GM12878 (cell line): ENCODE measurements at regions not wholly inside any gene's neighbourhood (a gene's known extent, or its start where the extent isn't known, plus 50 kb on each side); places are given as distances from the start of the nearest gene placed in this dataset.

Experiments
- ATAC-seq: fragments of 200-7000 bp; cut with Tn5 transposase; 3 replicates; pipeline ENCODE4 v1.9.1; 2020; ENCODE audit warnings: mild to moderate bottlenecking, moderate library complexity
- BruUV-seq: library from RNA; stranded (reverse); fragments of 400-500 nt; replicated peaks from 2 replicates; lab custom pipeline; 2021; lab: Mats Ljungman, UMichigan
- CTCF ChIA-PET: fragments of 300-600 bp; sonication (Branson Sonifier 250); formaldehyde crosslinking; extraction: SDS; loops from one replicate; lab custom pipeline; 2021; ENCODE audit warnings: inconsistent platforms; lab: Yijun Ruan, JAX
- POLR2A ChIA-PET: fragments of 350-600 bp; formaldehyde crosslinking; extraction: SDS; loops from one replicate; lab custom pipeline; 2021; ENCODE audit warnings: inconsistent platforms; lab: Charles Lee
- RAD21 ChIA-PET: fragments of 300-600 bp; sonication (Branson Sonifier 250); formaldehyde crosslinking; loops from one replicate; lab custom pipeline; 2023; ENCODE audit warnings: antibody characterized with exemption; ENCODE audit not compliant: unreplicated experiment; lab: Charles Lee
- SMC1A ChIA-PET: fragments of 300-600 bp; sonication (Branson Sonifier 250); formaldehyde crosslinking; loops from one replicate; lab custom pipeline; 2023; ENCODE audit not compliant: unreplicated experiment, uncharacterized antibody; lab: Charles Lee
- DNase-seq: peaks from one replicate; pipeline ENCODE4 v3.0.0-alpha.2; 2011; ENCODE audit warnings: low read depth, low spot score
- FAIRE-seq: peaks from 3 replicates; lab custom pipeline; 2011; peaks lifted over from hg19 to GRCh38; lab: Jason Lieb, UNC
- H2AFZ ChIP-seq: 2 replicates; pipeline ENCODE4 v1.6.0; 2011; ENCODE audit warnings: low read depth, low read length, control low read depth; ENCODE audit not compliant: control insufficient read depth
- H3K27ac ChIP-seq: 2 replicates; pipeline ENCODE4 v1.5.1; 2011; ENCODE audit warnings: control low read depth; ENCODE audit not compliant: control insufficient read depth, insufficient read depth
- H3K27me3 ChIP-seq, 2 experiments: replicated peaks in 1 of 2; 2 replicates each; pipeline versions ENCODE4 v1.6.0 to v1.6.1; 2011; ENCODE audit warnings: low read length in 1 of 2; ENCODE audit not compliant: control insufficient read depth in 2 of 2, insufficient read depth in 2 of 2
- H3K36me3 ChIP-seq, 2 experiments: 2 replicates each; pipeline ENCODE4 v1.5.1; 2011; ENCODE audit warnings: low read length in 1 of 2; ENCODE audit not compliant: control insufficient read depth in 2 of 2, insufficient read depth in 2 of 2
- H3K4me1 ChIP-seq: 2 replicates; pipeline ENCODE4 v1.6.1; 2011; ENCODE audit warnings: mild to moderate bottlenecking, low read length, moderate library complexity, mixed read lengths; ENCODE audit not compliant: control insufficient read depth, insufficient read depth
- H3K4me2 ChIP-seq: 2 replicates; pipeline ENCODE4 v1.6.0; 2011; ENCODE audit warnings: control low read depth; ENCODE audit not compliant: control insufficient read depth, insufficient read depth
- H3K4me3 ChIP-seq: fragments of 200-600 bp; sonication (generic); 2 replicates; pipeline ENCODE4 v1.5.1; 2016
- H3K79me2 ChIP-seq: 2 replicates; pipeline ENCODE4 v1.6.0; 2011; ENCODE audit warnings: low read length; ENCODE audit not compliant: control insufficient read depth, insufficient read depth
- H3K9ac ChIP-seq: 2 replicates; pipeline ENCODE4 v1.8.0; 2011; ENCODE audit warnings: low read length, control low read depth, mixed read lengths; ENCODE audit not compliant: control insufficient read depth, insufficient read depth
- H3K9me3 ChIP-seq: replicated peaks from 3 replicates; pipeline ENCODE4 v1.5.1; 2011; ENCODE audit warnings: mild to moderate bottlenecking, low read length; ENCODE audit not compliant: control insufficient read depth, insufficient read depth
- H4K20me1 ChIP-seq: 2 replicates; pipeline ENCODE4 v1.6.0; 2011; ENCODE audit not compliant: control insufficient read depth, insufficient read depth
- KDM1A ChIP-seq: fragments of 200-600 bp; sonication (generic); IDR thresholded peaks from 2 replicates; pipeline ENCODE4 v1.6.1; 2016; ENCODE audit warnings: borderline replicate concordance
- NFYB ChIP-seq: IDR thresholded peaks from 2 replicates; pipeline ENCODE4 v1.6.1; 2011; ENCODE audit warnings: low read depth, mild to moderate bottlenecking, low read length, improper control_type of control experiment, moderate library complexity; ENCODE audit not compliant: insufficient read depth
- SPI1 ChIP-seq: IDR thresholded peaks from 2 replicates; pipeline ENCODE4 v1.6.1; 2011; ENCODE audit warnings: low read depth, mild to moderate bottlenecking, low read length, moderate library complexity, borderline replicate concordance; ENCODE audit not compliant: insufficient read depth
- WGBS: methylation state at CpG from one replicate; pipeline ENCODE4 v1.1.6; 2016; ENCODE audit warnings: low lambda C conversion rate; ENCODE audit not compliant: insufficient replicate concordance, insufficient coverage; ENCODE audit errors: missing lambda C conversion rate; 5-methylcytosine and 5-hydroxymethylcytosine counted together
- in situ Hi-C: fragments of 300-500 bp; cut with MboI; formaldehyde crosslinking; loops from 9 replicates; pipeline ENCODE4 v1.14.3; 2018; ENCODE audit warnings: mixed read lengths
- intact Hi-C: fragments of 100-400 bp; cut with micrococcal nuclease; formaldehyde crosslinking; loops from one replicate; pipeline ENCODE4 v1.14.2; 2022; ENCODE audit not compliant: unreplicated experiment
- TF ChIP-seq, protein P1 (sequence below): fragments of 450-650 bp; formaldehyde crosslinking; IDR thresholded peaks from 2 replicates; pipeline ENCODE4 v1.5.0; 2022; ENCODE audit warnings: mild to moderate bottlenecking, missing genetic modification characterization

DNA sequence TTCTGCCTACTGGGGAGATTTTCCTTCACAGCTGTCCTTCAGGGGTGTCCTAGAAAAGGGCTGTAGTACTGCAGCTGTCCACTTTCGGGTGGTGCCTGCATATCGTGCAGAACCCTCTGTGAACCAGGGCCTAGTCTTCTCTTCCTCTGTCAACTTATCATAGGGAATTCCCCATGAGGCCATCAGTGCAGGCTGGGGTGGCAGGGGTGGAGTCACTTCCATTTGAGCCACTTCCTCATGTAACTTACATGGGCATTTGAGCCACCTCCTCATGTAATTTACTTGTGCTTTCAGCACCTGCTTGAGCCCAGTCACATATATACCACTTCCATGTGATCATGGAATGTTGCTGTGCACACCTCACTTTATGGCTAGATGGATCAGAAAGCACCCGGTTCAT lies 742.0 kb upstream of the RGMB start:
- peak; percentile 73 for ATAC-seq
- ChIA-PET CTCF (no interaction called here), POLR2A (interaction anchor here (0.8 kb wide), 1 partner anchor 19 kb away, joined by 3 read pairs; no protein-coding TSS in a partner anchor), RAD21 (no interaction called here), SMC1A (no interaction called here)
- no peaks in the 10 kb centered on the region for H3K79me2 ChIP-seq
- in situ Hi-C loops, result no loop called here
- H3K9me3 ChIP-seq, result no peaks in the 10 kb centered on the region
- H3K4me2 ChIP-seq, result no peak overlapping the region
- intact Hi-C loops, result no loop called here
- BruUV-seq, result no TSS peak
- H3K4me1 ChIP-seq, result no peaks in the 10 kb centered on the region
- peak; percentile 2 for DNase-seq
- H3K4me3 ChIP-seq, result no peak overlapping the region
- no peaks in the 10 kb centered on the region for H3K36me3 ChIP-seq
- FAIRE-seq, result no peak
- TF ChIP-seq, protein P1, sequence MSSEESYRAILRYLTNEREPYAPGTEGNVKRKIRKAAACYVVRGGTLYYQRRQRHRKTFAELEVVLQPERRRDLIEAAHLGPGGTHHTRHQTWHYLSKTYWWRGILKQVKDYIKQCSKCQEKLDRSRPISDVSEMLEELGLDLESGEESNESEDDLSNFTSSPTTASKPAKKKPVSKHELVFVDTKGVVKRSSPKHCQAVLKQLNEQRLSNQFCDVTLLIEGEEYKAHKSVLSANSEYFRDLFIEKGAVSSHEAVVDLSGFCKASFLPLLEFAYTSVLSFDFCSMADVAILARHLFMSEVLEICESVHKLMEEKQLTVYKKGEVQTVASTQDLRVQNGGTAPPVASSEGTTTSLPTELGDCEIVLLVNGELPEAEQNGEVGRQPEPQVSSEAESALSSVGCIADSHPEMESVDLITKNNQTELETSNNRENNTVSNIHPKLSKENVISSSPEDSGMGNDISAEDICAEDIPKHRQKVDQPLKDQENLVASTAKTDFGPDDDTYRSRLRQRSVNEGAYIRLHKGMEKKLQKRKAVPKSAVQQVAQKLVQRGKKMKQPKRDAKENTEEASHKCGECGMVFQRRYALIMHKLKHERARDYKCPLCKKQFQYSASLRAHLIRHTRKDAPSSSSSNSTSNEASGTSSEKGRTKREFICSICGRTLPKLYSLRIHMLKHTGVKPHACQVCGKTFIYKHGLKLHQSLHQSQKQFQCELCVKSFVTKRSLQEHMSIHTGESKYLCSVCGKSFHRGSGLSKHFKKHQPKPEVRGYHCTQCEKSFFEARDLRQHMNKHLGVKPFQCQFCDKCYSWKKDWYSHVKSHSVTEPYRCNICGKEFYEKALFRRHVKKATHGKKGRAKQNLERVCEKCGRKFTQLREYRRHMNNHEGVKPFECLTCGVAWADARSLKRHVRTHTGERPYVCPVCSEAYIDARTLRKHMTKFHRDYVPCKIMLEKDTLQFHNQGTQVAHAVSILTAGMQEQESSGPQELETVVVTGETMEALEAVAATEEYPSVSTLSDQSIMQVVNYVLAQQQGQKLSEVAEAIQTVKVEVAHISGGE (CRISPR knock-in tag), result no peak
- TF ChIP-seq SPI1 (peak; percentile 59; the same call in 1 of the 2 replicates), NFYB (no peak), KDM1A (no peak)
- H4K20me1 ChIP-seq, result no peaks in the 10 kb centered on the region
- H3K27me3 ChIP-seq, result no peaks in the 10 kb centered on the region
- no peak overlapping the region for H2AFZ ChIP-seq
- no peak overlapping the region for H3K9ac ChIP-seq
- no peak overlapping the region for H3K27ac ChIP-seq
- WGBS, result 28% methylated on average over 3 of the region's 3 CpGs
